PC-3 (cell line): ENCODE measurements at regions not wholly inside any gene's neighbourhood (a gene's known extent, or its start where the extent isn't known, plus 50 kb on each side); places are given as distances from the start of the nearest gene placed in this dataset.

Source experiments
- EZH2 ChIP-seq: fragments of 300-600 bp; sonication (generic); IDR thresholded peaks from one replicate; pipeline ENCODE4 v1.6.1; 2017; ENCODE audit warnings: antibody characterized with exemption, mild to moderate bottlenecking, low read length; ENCODE audit not compliant: unreplicated experiment
- TF ChIP-seq, protein P1 (sequence below): fragments of 300-600 bp; sonication (generic); conservative IDR thresholded peaks from 2 replicates; pipeline ENCODE4 v1.5.1; 2017; ENCODE audit warnings: antibody characterized with exemption, low read depth, mild to moderate bottlenecking, low read length

DNA sequence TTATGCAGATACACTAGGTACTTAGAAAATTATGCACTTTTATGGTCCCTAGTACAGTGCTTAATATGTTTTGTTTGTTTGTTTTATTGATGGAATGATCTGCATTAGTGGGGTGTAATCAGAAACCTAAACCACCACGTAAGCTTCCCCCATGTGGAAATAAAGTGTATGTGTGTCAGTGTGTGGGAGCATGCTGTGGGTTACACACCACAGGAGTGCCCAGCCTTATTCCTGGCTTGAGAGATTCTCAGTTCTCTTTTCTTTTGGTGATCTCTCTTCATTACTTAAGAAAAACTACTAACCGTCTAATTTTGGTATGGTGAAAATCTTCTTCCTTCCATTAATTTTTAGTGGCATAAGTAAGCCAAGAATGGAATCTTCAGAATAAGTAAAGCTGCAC, 398.6 kb downstream of the DCDC2C start:
- TF ChIP-seq, protein P1, sequence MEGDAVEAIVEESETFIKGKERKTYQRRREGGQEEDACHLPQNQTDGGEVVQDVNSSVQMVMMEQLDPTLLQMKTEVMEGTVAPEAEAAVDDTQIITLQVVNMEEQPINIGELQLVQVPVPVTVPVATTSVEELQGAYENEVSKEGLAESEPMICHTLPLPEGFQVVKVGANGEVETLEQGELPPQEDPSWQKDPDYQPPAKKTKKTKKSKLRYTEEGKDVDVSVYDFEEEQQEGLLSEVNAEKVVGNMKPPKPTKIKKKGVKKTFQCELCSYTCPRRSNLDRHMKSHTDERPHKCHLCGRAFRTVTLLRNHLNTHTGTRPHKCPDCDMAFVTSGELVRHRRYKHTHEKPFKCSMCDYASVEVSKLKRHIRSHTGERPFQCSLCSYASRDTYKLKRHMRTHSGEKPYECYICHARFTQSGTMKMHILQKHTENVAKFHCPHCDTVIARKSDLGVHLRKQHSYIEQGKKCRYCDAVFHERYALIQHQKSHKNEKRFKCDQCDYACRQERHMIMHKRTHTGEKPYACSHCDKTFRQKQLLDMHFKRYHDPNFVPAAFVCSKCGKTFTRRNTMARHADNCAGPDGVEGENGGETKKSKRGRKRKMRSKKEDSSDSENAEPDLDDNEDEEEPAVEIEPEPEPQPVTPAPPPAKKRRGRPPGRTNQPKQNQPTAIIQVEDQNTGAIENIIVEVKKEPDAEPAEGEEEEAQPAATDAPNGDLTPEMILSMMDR: no peak
- no peak for TF ChIP-seq EZH2
